K562 (cell line): ENCODE measurements at regions not wholly inside any gene's neighbourhood (a gene's known extent, or its start where the extent isn't known, plus 50 kb on each side); places are given as distances from the start of the nearest gene placed in this dataset.

Source experiments
- ATAC-seq: fragments of 200-7000 bp; cut with Tn5 transposase; 3 replicates; pipeline ENCODE4 v1.9.1; 2020; ENCODE audit warnings: moderate library complexity
- BruUV-seq: library from RNA; stranded (reverse); fragments of 400-500 nt; replicated peaks from 2 replicates; lab custom pipeline; 2021; lab: Mats Ljungman, UMichigan
- CTCF ChIA-PET: fragments of 300-600 bp; formaldehyde crosslinking; extraction: SDS; loops from one replicate; lab custom pipeline; 2021; ENCODE audit warnings: low intra/inter-chr PET ratio; lab: Yijun Ruan, JAX
- POLR2A ChIA-PET: fragments of 300-600, 350-650 bp; sonication (Branson Sonifier 250); formaldehyde crosslinking; extraction: SDS; loops from one replicate; lab custom pipeline; 2021; ENCODE audit warnings: antibody characterized with exemption, inconsistent platforms; lab: Yijun Ruan, JAX
- DNase-seq, 4 experiments: peaks; one replicate each; pipeline versions ENCODE4 v3.0.0 to v3.0.0-alpha.2; 2011 to 2018; ENCODE audit warnings: low spot score in 3 of 4, mixed read lengths in 3 of 4; ENCODE audit errors: extremely low read depth in 1 of 4
- FAIRE-seq: peaks from 2 replicates; lab custom pipeline; 2011; peaks lifted over from hg19 to GRCh38; lab: Jason Lieb, UNC
- H2AFZ ChIP-seq: 2 replicates; pipeline ENCODE4 v1.6.0; 2011; ENCODE audit warnings: low read depth, low read length, control low read depth, inconsistent platforms
- H3K27ac ChIP-seq: fragments of 200-600 bp; 3 replicates; pipeline ENCODE4 v1.8.0; 2011; ENCODE audit warnings: low read depth, mild to moderate bottlenecking, control low read depth, inconsistent platforms, low read length, moderate library complexity, mixed read lengths; ENCODE audit errors: extremely low read depth
- H3K27me3 ChIP-seq, 2 experiments: fragments of 300-600 bp in 1 of 2; 2 replicates in 1 of 2; 3 replicates in 1 of 2; pipeline versions ENCODE4 v1.6.0 to v1.8.0; 2011; ENCODE audit warnings: inconsistent platforms in 2 of 2, low read length in 2 of 2, mild to moderate bottlenecking in 1 of 2, mixed read lengths in 1 of 2, moderate library complexity in 1 of 2; ENCODE audit not compliant: control insufficient read depth in 2 of 2, insufficient read depth in 2 of 2
- H3K36me3 ChIP-seq: fragments of 300-600 bp; 3 replicates; pipeline ENCODE4 v1.8.0; 2011; ENCODE audit warnings: mild to moderate bottlenecking, low read length, inconsistent platforms; ENCODE audit not compliant: control insufficient read depth, insufficient read depth
- H3K4me1 ChIP-seq, 2 experiments: fragments of 200-600 bp in 1 of 2; replicated peaks in 1 of 2; 2 replicates in 1 of 2; 3 replicates in 1 of 2; pipeline versions ENCODE4 v1.5.1 to v1.8.0; 2011; ENCODE audit warnings: inconsistent platforms in 2 of 2, low read length in 2 of 2, mild to moderate bottlenecking in 1 of 2, mixed read lengths in 1 of 2, moderate library complexity in 1 of 2; ENCODE audit not compliant: control insufficient read depth in 2 of 2, insufficient read depth in 2 of 2
- H3K4me2 ChIP-seq: 2 replicates; pipeline ENCODE4 v1.6.1; 2011; ENCODE audit warnings: low read length, control low read depth, inconsistent platforms, mixed read lengths; ENCODE audit not compliant: insufficient read depth
- H3K4me3 ChIP-seq: fragments of 200-600 bp; sonication (generic), shearing (Covaris generic); 2 replicates; pipeline ENCODE4 v1.5.1; 2016; ENCODE audit warnings: control low read depth, inconsistent platforms
- H3K79me2 ChIP-seq: fragments of 200-600 bp; 3 replicates; pipeline ENCODE4 v1.8.0; 2011; ENCODE audit warnings: low read length, inconsistent platforms; ENCODE audit not compliant: control insufficient read depth, insufficient read depth
- H3K9ac ChIP-seq, 2 experiments: 2 replicates each; pipeline versions ENCODE4 v1.6.0 to v1.6.1; 2011; ENCODE audit warnings: low read depth in 2 of 2, low read length in 2 of 2, control low read depth in 1 of 2, inconsistent platforms in 1 of 2, mild to moderate bottlenecking in 1 of 2, mixed read lengths in 1 of 2; ENCODE audit not compliant: insufficient read depth in 1 of 2
- H3K9me1 ChIP-seq: one replicate; pipeline ENCODE4 v1.6.0; 2011; ENCODE audit warnings: inconsistent platforms, mild to moderate bottlenecking, low read length, moderate library complexity; ENCODE audit not compliant: control insufficient read depth, insufficient read depth
- H3K9me3 ChIP-seq: replicated peaks from 2 replicates; pipeline ENCODE4 v1.5.1; 2011; ENCODE audit warnings: low read depth, low read length, inconsistent platforms; ENCODE audit not compliant: control insufficient read depth, insufficient read depth
- H4K20me1 ChIP-seq: replicated peaks from 2 replicates; pipeline ENCODE4 v1.6.1; 2011; ENCODE audit warnings: low read length, inconsistent platforms, mixed read lengths; ENCODE audit not compliant: control insufficient read depth, insufficient read depth
- ADNP ChIP-seq: fragments of 200-800 bp; sonication (Bioruptor generic); IDR thresholded peaks from 2 replicates; pipeline ENCODE4 v1.6.1; 2016; ENCODE audit warnings: missing genetic modification characterization, missing compliant biosample characterization
- BACH1 ChIP-seq: fragments of 200-800 bp; sonication (Bioruptor generic); IDR thresholded peaks from 2 replicates; pipeline ENCODE4 v1.6.1; 2016; ENCODE audit warnings: missing genetic modification characterization, missing compliant biosample characterization
- BMI1 ChIP-seq: fragments of 150-350 bp; IDR thresholded peaks from 2 replicates; pipeline ENCODE4 v1.6.1; 2014; ENCODE audit warnings: low read length
- CBX8 ChIP-seq: fragments of 200-600 bp; sonication (generic); IDR thresholded peaks from 2 replicates; pipeline ENCODE4 v1.6.1; 2012; ENCODE audit warnings: borderline replicate concordance, mixed run types, low read depth, mild to moderate bottlenecking, moderate library complexity, mixed read lengths, low read length, control low read depth, inconsistent platforms; ENCODE audit not compliant: poor library complexity, severe bottlenecking; ENCODE audit errors: extremely low read depth
- MBD2 ChIP-seq: sonication (generic); IDR thresholded peaks from 2 replicates; pipeline ENCODE4 v1.6.1; 2016; ENCODE audit warnings: low read depth, borderline replicate concordance
- NRF1 ChIP-seq, 2 experiments: fragments of 450-650 bp; IDR thresholded peaks in 1 of 2; conservative IDR thresholded peaks in 1 of 2; 2 replicates each; pipeline ENCODE4 v1.6.1; 2014; ENCODE audit warnings: mild to moderate bottlenecking in 2 of 2
- POLR2H ChIP-seq: IDR thresholded peaks from 2 replicates; pipeline ENCODE4 v1.6.1; 2016; ENCODE audit warnings: missing genetic modification characterization, low read depth, mild to moderate bottlenecking, control low read depth, missing compliant biosample characterization, moderate library complexity
- SNRNP70 ChIP-seq: fragments of 200-400 bp; formaldehyde crosslinking; optimal IDR thresholded peaks from 2 replicates; pipeline ENCODE3; 2017; ENCODE audit warnings: low read depth, low read length
- ZBTB40 ChIP-seq, 2 experiments: fragments of 450-650 bp in 1 of 2; sonication (generic) in 1 of 2; formaldehyde crosslinking in 1 of 2; IDR thresholded peaks; 2 replicates each; pipeline versions ENCODE4 v1.7.1 to v1.9.0; 2016 to 2022; ENCODE audit warnings: inconsistent platforms in 1 of 2, mild to moderate bottlenecking in 1 of 2, missing genetic modification reagents in 1 of 2
- ZNF224 ChIP-seq: sonication (generic); formaldehyde crosslinking; IDR thresholded peaks from 2 replicates; pipeline ENCODE4 v1.8.0; 2022; ENCODE audit warnings: mild to moderate bottlenecking, missing genetic modification reagents
- WGBS: fragments of 100-300 bp; shearing (Covaris generic); methylation state at CpG from one replicate; pipeline ENCODE4 v1.1.6; 2016; ENCODE audit warnings: low coverage, mixed read lengths; ENCODE audit not compliant: insufficient coverage; ENCODE audit errors: missing lambda C conversion rate; 5-methylcytosine and 5-hydroxymethylcytosine counted together
- in situ Hi-C: fragments of 300-500 bp; cut with MboI; formaldehyde crosslinking; loops from 4 replicates; pipeline ENCODE4 v1.15.0; 2018; ENCODE audit warnings: inconsistent platforms, mixed read lengths
- intact Hi-C: fragments of 100-400 bp; cut with micrococcal nuclease; formaldehyde crosslinking; loops from 2 replicates; pipeline ENCODE4 v1.14.2; 2022

GRCh38 chr10:56288403-56288802 is 72.7 kb downstream of the ZWINT start:
- no peak overlapping the region for H3K9ac ChIP-seq
- TF ChIP-seq ADNP (tag) (no peak), ZBTB40 (IDR thresholded peaks at IDR 0.05) (no peak), ZBTB40 (CRISPR knock-in tag; IDR thresholded peaks at IDR 0.05) (no peak), CBX8 (no peak), MBD2 (no peak), NRF1 (conservative IDR thresholded peaks at IDR 0.05 in 1 of 2, IDR thresholded peaks at IDR 0.05 in 1 of 2) (no peak), POLR2H (tag) (no peak), SNRNP70 (no peak), BACH1 (tag) (no peak), ZNF224 (no peak), BMI1 (no peak)
- TF ChIP-seq, all 486 proteins: peak for 0
- no peaks in the 10 kb centered on the region for H3K79me2 ChIP-seq
- H3K9me1 ChIP-seq = no peaks in the 10 kb centered on the region
- ChIA-PET POLR2A (no interaction called here), CTCF (no interaction called here)
- H3K4me2 ChIP-seq = no peak overlapping the region
- no peaks in the 10 kb centered on the region; the same call in 1 of the 2 replicates for H3K9me3 ChIP-seq
- ATAC-seq = no peak
- no peak for DNase-seq
- no peaks in the 10 kb centered on the region for H4K20me1 ChIP-seq
- no peak for FAIRE-seq
- 8% methylated on average over 2 of the region's 2 CpGs for WGBS
- no peak overlapping the region for H2AFZ ChIP-seq
- in situ Hi-C loops = no loop called here
- H3K27ac ChIP-seq = no peak overlapping the region
- no peaks in the 10 kb centered on the region for H3K36me3 ChIP-seq
- no peaks in the 10 kb centered on the region for H3K27me3 ChIP-seq
- no TSS peak for BruUV-seq
- intact Hi-C loops = no loop called here
- H3K4me3 ChIP-seq = no peak overlapping the region
- H3K4me1 ChIP-seq = no peaks in the 10 kb centered on the region
